Activated gamma-delta T cell treated with Interleukin-2 at 50 U/mL for 16 hours (primary cell): ENCODE measurements at regions not wholly inside any gene's neighbourhood (a gene's known extent, or its start where the extent isn't known, plus 50 kb on each side); places are given as distances from the start of the nearest gene placed in this dataset.

Experiments used
- DNase-seq: peaks from one replicate; pipeline ENCODE4 v3.0.0-alpha.2; 2020

DNA sequence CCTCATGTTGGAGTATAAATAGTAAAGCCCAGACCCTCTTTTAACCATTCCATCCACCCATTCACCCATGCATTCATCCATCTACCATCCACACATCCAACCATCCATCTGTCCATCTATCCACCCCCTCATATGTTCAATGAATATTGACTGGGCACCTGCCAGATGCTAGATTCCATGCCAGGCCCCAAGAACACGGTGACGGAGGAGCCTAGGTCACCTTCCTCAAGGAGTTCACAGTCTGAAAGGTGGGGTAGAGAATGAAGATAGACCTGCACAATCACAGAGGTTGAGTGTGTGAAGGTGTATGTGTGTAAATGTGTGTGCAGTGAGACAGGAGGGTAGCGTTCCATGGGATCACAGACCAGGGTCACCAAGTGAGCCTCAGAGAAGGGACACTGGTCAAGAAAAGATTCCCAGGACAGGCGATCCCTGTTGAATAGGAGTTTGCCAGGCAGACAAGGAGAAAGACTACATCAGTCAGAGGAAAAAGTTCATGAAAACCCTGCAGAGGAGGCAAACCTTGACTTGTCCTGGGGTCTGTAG, 287.2 kb downstream of the CYP26B1 start:
- no peak for DNase-seq

DNA sequence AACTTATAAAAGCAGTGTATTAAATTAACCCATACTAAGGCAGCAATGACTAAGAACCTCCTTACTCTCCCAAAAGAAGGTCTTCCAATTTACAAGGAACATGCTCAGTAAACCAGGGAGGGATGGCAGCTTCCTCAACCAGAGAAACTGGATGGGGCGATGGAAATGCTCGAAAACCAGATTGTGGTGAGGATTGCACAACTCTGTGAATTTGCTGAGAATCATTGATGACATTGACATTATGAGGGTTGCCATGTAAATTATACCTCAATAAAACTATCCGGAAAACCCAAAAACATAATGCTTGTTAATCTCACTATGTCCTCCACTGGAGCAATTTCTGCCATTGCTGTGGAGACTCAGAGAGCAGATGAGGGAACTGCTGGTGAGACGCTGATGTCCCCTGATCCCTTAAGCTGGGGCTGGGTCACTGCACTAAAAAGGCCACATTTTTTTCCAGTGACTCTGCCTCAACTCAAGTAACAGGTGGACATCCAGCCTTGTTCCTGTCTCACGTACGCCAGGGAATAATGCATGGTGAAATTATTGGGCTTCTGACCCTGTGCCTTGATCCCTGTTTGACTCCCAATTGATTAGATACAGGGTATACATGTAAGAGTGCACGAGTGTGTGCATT, 288.3 kb downstream of the CYP26B1 start:
- DNase-seq = no peak

DNA sequence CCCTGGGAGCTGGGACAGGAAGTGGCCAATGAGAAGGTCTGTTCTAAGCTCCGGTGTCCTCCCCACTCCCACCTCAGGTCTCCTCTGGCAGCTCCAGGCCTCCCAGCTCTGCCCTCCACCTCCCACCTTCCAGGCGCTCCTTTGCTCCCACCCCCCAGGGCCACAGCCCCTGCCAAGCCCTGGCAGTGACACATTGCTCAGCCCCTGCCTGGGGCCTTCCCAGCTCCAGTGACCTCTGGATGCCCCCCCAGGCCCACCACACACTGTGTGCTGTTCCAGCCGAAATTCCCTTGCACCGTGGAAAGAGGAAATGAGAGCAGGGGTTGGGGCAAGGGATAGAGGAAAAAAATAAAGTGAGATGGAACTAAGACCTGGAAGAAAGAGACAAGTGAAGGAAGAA, 289.6 kb downstream of the CYP26B1 start:
- DNase-seq = no peak

DNA sequence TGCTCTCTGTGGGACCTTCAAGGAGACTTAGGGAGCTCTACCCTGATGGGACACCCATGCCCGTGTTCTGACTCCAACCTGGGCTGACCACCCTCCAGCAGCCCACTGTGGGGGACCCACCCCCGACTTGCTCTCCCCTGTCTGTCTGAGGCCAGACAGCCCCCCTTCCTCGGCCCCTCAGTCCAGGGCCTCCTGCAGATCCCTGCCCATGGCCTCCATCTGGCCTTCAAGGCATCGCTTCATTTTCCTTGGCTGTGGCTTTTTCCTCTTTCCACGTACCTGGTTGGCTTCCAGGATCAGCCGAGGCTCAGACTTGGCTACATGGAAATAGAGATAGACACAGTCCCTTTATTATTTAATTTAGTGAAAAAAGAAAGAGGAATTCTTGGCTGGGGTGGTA, 290.0 kb downstream of the CYP26B1 start:
- DNase-seq = no peak

DNA sequence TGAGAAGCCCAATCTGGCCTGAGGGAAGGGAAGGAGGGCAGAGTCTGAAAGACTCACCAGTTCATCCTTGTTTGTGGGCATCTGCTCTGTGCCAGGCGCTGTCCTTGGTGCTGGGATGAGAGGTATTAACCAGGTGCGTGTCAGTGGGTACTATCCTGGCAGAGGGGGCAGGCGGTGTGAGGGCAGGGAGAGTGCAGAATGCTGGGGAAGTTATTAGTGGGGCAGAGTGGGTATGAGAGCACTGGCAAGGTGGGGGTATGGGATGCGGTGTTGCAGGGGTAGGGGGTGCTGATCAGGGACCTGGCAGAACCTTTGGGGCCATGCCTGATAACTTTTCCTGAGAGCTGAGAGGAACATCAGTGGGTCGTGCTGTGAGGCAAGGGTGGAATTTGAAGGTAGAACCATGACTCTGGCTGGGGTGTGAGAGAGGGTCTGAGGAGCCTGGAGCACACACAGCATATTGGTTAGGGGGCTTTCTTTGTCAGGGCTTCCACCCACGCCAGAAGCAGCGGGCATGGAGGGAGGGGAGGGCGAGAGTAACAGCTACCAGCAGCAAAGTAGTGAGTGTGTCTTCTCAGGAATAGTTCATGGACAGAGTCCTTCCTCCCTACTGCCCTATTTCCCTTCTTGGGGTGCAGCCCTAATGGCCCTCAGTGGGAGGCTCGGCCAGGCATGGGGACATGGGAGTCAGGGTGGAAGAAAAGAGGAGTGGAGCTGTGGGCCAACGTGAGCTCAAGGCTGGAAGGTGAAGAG, 290.7 kb downstream of the CYP26B1 start:
- no peak for DNase-seq

DNA sequence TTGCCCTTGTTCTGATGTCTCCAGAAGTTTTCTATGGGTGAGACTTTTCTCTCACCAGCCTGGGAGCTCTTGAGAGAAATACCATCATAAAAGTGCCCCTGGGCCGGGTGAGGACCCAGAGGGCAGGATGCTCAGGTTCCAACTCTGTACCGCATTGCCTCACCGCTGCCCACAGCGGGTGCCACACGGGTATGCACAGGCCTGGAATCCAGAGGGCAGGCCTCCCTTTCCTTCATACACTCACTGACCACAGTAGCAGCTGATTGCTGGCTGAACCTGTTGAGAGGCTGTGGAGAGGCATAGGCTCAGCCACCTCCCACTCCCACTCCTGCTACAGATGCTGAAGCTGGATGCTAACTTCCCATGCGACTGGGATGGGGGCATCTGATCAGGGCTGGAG, 293.8 kb downstream of the CYP26B1 start:
- DNase-seq = no peak

DNA sequence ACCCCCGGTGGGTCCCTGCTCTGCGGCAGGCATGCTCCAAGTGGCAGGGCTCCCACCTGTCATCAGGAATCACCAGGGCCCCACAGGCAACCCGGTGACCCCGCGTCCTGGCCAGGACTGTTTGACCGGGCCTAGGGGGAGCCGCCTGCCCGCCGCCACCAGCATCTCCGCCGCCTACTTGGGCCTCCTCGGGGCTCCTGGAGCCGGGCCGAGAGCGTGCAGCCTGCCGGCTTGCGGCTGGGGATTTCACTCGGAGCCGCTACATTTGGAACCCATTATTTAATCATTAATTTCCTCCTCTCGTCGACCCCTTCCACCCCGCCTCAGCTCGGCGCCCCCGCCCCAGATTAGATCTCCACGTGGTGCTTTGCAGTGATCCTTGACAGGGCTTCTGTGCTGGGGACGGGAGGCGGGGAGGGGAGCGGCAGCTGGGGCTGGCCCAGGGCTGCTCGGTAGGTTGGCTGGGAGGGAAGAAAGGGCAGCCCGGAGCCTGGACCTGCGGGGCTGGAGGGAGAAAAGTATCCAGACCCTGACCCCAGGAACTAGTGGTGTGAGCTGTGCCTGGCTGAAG, 295.4 kb downstream of the CYP26B1 start:
- no peak for DNase-seq

DNA sequence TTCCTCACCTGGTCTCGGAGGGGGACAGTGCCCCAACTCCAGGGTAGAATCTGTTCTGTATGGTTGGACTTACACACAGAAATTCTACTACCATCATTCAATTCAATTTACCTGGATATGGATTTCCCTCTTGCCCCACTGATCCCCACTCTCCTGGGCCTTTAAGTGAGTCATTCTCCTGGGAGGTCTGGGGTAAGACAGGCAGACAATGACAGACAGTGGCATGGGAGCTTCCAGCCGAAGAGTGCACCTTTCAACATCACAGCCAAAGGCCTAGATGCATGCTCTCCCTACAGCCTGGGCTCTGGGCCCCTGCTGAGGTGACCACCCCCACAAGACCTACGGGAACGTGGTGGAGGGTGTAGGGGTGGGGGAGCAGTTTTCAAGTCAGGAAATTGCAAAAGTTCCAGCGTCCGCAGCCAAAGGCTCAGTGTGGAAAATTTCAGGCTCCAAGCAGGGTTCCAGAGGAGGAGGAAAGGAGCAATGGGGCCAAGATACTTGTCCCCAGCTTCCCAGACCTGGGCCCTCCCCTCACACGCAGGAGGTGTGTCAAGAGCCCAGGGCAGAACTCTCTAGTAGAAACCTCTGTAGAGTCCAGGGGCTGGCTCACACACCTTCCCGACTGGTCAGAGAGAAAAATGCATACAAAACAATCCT, 296.4 kb downstream of the CYP26B1 start:
- DNase-seq = no peak

DNA sequence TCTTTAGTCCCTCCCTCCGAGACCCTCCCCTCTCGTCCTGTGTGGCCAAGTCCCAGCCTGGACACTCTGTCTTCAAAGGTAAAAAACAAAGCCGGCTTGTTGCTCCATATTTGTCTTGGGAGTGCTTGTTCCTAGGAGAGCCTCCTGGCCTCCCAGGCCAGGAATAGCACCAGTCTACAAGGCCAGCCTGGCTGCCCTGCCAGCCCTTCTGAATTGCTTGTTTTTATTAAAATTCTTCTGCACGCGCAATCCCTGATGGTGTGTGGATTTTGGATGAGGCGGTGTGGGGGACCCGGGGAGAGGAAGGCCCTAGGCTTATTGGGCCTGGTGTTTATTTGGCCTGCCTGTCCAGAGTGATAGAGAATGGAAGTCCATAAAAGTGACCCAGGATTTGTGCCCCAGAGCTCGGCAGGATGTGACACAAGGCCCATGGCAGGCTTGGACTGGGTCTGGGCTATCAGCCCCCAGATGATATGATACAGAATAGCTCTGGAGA, 297.3 kb downstream of the CYP26B1 start:
- DNase-seq = no peak

DNA sequence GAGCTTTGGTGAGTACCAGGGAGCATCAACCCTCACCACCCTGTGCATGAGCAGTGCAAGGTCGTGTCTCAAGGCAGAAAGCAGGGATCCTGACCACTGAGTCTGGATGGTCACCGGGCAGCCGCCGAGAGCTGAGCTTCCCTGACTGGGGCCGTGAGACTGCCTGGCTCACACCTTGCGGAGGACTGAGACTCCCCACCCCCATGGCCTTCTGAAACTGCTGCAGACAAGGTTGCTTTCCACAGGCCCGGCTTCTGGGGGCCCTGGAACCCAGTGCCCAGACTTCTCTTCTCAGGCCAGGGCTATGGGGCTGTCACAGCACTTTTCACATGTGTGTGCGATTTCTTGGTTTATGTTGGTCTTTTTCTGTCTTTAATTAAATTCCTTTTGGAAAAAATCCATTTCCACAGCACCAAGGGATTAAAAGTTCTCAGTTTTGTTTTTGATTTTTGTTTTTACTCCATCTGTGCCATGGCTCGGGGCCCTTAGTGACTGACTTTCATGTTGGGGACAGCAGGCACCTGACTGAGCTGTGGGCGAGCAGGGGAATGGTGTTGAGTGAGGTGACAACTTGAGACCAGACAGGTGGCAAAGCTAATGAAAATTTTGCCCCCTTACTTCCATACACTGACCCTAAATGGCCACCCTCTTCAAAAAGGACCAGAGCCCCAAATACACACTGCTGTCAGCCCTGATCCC, 297.9 kb downstream of the CYP26B1 start:
- DNase-seq = no peak

DNA sequence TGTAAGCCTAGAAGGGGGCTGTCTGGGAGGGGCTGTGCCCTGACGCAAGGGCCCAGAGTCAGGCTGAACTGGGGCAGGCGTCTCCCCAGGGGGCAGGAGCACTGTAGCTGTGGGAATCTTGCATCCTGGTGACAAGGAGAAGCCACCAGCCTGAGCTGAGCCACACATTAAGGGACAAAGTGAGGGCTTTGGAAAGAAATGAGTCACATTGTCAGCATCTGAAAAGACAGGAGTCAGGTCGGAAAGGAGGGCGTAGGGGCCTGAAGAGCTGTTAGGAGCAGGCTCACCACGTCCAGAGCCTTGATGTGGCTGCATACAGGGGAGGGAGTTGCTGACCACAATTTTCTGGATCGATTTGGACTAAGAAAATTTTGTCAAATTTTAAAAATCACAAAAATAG, 298.6 kb downstream of the CYP26B1 start:
- DNase-seq = no peak

DNA sequence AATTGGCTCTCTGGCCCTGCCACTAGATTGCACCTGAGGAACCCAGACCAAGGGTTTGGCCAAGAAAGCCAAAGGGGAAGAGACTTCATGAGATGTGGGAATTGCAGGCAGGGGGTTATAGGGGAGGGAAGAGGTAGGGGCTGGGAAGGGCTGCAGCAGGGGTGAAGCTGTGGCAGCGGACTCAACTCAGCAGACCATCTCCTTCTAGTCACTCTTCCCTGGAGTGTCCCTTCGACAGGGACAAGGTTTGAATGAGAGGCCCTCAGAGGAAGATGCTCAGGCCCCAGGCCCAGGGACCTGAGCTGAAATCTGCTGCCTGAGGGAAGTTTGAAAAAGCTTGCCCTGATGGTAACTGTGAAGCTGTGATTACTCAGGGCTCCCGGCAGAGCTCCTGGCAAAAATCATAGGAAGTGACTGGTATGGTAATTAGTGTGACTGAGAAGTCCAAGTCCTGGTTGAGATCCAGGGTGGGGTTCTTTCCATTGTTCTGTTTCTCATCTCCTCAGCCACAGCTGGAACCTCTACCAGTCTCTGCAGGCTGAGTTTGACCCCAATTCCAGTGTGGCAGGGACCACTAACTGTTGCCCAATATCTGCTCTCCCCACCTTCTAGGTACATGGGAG, 300.9 kb downstream of the CYP26B1 start:
- no peak for DNase-seq

DNA sequence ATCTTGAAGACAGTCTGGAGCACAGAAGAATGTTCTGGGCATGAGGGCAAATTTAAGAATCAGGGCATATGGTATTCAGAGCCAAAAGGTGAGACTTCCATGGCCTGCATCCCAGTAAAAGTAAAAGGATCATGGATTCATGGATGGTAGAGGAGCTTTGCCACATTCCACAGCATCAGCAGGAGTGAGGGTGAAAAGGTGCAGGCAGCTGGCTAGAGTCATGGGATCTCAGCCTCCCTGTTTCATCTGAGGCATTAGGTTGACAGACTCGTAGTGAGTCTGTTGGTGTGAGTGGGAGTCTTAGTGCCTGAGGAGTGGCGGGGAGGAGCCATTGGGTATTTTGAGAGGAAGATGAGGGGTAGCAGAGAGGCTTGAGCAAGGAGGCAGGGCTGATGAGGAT, 301.6 kb downstream of the CYP26B1 start:
- DNase-seq = no peak

DNA sequence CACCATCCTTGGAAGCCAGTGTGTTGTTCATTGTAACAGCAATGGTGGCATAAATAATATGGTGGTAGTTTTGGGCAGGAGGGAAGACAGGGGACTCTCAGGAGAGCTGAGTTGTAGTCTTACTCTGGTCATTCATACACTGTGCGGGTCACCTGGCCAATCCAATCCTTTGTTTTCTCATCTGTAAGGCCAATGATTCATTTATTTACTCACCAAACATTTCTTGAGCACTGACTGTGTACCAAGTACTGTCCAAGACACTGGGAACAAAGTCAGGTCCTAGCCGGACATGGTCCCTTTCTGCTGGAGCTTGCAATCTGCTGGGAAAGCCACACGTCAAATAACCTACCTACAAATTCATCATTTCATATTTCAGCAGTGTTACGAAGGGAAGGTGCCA, 302.7 kb downstream of the CYP26B1 start:
- no peak for DNase-seq

DNA sequence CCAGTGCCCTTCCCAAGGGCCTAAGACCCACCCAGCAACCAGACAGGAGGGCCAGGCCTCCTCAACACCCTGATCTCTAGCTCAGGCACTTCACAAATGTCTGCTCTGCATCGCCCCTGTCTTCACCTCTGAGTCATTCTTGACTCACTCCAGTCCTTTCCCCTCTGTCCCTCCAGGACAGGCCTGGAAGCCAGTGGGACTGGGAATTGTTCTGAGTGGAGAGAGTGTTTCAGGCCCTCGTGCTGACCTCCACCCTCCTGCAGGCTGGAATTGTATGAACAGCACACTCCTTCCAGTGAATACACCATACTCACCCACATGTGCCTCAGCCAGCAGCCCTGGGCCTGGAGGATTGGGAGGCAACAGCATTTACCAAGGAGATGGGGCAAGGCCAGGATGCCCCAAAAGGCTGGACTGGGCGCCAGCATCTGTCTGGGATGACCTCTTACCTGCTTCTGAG, 304.2 kb downstream of the CYP26B1 start:
- DNase-seq = no peak

DNA sequence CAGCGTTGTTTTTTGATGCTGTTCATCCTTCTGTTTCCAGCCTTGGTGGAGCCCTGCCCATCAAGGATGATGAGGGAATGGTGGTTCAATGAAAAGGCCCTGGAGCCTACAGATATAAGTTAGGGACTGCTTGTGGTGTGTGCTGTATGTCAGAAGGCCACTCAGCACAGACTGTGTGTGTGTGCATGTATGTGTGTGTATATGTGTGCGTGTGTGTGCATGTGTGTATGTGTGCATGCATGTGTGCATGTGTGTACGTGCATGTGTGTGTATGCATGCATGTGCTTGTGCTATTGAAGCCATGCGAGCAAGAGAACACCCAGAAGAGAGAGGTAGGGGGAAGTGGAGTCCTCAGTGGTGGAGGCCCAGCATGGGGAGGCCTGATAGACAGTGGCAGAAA, 304.9 kb downstream of the CYP26B1 start:
- no peak for DNase-seq

DNA sequence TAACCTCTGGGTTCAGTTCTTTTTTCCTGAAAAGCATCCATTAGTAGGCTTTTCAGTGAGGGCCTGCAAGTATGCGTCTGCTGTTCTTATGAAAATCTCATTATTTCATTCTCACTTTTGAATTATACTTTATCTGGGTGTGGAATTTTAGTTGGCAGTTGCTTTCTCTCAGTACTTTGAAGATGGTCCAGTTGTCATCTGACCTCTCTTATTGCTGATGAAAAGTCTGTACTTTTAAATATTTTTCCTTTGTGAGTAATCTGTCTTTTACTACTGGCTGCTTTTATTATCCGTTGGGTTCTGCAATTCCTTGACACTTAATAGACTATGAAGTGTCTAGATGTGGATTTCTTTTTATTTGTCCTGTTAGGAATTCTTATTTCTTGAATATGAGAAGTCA, 307.8 kb downstream of the CYP26B1 start:
- no peak for DNase-seq

DNA sequence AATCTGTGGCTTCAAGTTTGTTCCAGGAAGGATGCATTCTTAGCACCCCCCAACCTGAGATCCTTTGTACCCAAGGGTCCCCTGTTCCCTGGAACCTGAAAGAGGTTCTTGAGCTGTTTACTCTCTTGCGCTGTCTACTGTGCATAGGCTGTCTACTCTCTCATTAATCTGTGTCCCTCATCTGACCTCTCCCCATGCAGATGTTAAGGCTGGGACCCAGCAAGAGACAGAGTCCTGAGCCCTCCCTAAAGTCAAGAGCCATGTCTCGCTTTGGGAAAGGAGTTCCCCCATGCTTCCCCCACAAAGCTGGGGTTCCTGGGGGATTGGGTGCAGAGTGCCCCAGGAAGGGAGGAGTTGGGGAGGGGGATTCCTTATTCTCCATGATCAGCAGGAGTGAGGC, 312.9 kb downstream of the CYP26B1 start:
- DNase-seq = no peak

DNA sequence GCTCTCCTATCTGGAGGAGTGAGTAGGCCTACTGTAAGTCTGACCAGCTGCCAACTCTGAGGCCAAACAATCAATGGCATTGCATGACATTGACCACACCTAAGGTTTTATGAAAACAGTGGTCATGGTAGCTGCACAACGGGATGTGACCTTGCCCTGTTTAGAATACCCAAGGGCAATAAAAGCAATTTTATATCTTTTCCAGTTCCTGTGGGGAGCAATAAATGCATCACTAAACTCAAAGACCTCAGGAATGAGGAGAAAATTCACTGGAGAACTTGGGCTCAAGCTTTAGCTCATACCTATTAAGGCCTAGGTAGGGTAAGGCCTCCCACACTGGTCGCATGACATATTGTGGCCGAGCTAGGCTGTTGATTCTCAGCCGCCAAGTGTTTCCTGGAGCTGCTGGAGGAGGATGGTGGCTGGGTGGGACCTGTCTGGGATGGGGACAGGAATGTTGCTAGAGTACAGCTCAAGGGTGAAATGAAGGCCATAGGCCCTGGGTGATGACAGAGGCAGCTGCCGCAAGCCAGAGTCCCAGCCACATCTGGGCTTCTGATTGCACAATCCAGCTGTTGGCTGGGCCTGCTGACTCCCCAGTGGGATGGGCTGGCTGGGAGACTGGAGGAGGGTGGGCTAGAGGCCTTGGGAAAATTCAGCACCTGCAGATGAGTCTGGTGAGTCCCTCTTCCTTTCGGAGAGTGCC, 313.7 kb downstream of the CYP26B1 start:
- DNase-seq = no peak

DNA sequence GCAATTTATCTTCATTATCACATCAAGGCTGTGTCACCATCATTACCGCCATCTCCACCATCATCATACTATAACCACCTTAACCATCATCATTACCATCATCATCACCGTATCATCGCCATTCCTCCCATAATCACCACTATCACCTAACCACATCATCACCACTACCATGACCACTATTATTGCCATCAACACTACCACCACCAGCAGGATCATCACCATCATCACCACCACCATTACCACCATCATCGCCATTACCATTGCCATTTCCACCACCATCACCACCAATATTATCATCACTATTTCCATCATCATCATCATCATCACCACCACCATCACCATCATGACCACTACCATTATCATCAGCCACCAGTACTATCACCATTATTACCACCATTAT, 314.4 kb downstream of the CYP26B1 start:
- DNase-seq = no peak

DNA sequence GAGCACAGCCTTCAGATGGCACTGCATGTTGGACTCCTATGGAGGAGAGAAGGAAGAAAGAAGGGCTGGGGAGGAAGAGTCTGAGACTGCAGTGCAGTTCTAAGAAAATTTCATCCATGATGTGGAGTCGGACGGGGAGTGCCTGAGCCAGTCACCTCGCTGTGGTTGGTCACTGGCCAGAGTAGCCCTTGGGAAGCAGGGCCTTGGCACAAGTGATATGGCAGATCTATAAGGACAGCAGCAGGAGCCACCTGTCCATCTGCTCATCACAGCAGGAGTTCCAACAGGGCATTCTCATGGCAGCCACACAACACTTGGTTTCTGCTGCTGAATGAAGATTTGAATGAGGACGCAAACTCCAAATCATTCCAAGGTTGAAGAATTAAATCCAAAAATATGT, 314.8 kb downstream of the CYP26B1 start:
- no peak for DNase-seq

DNA sequence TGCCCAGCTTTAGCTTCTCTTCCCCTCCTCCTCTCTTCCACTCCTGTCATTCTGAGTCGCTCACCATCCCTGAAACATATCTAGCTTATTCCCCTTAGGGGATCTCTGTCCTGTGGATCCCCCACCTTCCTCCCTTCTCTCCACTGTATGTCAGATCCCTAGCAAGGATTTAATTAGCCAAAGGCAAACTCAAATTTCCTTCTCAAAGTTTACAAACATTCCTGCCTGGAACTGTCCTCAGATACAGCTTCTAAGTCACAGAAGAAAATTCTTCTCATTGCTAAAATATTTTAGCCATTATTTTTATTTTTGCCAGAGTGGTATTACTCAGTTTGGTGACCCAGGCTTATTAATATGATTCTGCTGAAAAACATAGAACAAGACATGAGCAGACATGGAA, 315.3 kb downstream of the CYP26B1 start:
- DNase-seq = no peak
